GM19351 (cell line): ENCODE measurements at regions not wholly inside any gene's neighbourhood (a gene's known extent, or its start where the extent isn't known, plus 50 kb on each side); places are given as distances from the start of the nearest gene placed in this dataset.

ENCODE experiments used
- ATAC-seq: cut with Tn5 transposase; IDR thresholded peaks from one replicate; pipeline ENCODE4 v1.9.1; 2021; ENCODE audit warnings: mild to moderate bottlenecking, moderate library complexity; ENCODE audit not compliant: unreplicated experiment

GRCh38 chr1:87603626-87604025 is 274.9 kb downstream of the LMO4 start:
- ATAC-seq = no peak

DNA sequence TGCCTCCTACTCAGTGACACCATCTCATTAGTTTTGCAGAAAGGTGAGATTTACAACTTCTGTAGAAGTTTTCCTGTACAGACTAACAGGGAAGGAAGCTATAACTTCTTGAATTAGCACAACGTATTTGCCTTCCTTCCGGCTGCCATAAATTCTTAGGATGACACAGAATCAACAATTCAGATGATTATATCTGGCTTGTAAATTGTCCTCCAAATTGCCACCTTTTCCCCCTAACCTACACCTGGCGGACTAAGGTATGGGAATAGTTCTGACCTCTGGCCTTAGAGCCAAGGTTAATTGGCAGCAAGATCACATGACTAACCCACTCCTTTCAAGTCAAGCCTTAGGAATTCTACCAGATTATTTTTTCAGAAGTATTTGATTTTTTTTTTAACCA is 284.3 kb downstream of the LMO4 start:
- no peak for ATAC-seq

DNA sequence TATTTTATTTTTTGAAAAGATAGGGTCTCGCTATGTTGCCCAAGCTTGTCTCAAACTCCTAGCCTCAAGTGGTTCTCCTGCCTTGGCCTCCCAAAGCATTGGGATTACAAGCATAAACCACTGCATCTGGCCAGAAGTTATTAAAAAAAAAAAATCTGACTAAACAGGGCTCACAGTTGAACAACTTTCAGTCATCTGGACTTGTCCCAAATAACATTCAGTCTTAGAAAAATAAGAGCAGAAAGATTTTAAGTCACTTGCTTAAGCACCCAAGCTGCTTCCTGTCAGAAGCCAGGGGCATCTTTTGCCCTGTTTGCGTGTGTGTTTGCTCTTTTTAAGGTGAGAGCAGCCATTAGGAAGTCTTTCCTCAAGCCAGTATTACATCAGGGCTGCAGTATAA is 286.8 kb downstream of the LMO4 start:
- no peak for ATAC-seq

- no peak for ATAC-seq
Measured at GRCh38 chr1:87615901-87616300, 287.2 kb downstream of the LMO4 start.

- no peak for ATAC-seq
Measured at GRCh38 chr1:87620807-87621206, 292.1 kb downstream of the LMO4 start.

DNA sequence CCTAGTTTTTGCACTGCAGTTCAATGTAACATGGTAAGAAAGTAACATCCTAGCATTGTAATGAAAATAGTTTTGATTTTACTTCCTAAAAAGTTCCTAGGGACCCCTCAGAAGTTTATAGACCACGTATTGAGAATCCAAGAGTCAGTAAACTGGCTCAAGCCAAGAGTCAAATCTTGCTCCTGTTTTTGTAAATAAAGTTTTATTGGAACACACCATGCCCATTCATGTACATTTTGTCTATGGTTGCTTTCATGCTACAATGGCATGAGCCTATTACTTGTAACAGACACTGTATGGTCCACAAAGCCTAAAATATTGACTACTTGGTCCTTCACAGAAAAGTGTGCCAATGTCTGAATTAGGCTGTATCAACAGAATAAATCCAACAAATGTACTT is 301.0 kb downstream of the LMO4 start:
- ATAC-seq = no peak

DNA sequence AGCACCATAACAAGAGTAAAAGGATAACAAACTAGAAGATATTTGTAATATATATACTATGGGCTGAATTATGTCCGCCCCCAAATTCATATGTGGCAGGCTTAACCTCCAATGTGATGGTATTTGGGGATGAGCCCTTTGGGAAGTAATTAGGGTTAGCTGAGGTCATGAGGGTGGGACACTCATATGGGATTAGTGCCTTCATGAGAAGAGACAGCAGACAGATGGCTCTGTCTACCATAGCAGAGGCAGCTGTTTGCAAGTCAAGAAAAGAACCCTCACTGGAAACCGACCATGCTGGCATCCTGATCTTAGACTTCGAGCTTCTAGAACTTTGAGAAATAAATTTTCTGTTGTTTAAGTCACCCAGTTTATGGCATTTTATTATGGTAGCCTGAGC is 303.6 kb downstream of the LMO4 start:
- no peak for ATAC-seq

DNA sequence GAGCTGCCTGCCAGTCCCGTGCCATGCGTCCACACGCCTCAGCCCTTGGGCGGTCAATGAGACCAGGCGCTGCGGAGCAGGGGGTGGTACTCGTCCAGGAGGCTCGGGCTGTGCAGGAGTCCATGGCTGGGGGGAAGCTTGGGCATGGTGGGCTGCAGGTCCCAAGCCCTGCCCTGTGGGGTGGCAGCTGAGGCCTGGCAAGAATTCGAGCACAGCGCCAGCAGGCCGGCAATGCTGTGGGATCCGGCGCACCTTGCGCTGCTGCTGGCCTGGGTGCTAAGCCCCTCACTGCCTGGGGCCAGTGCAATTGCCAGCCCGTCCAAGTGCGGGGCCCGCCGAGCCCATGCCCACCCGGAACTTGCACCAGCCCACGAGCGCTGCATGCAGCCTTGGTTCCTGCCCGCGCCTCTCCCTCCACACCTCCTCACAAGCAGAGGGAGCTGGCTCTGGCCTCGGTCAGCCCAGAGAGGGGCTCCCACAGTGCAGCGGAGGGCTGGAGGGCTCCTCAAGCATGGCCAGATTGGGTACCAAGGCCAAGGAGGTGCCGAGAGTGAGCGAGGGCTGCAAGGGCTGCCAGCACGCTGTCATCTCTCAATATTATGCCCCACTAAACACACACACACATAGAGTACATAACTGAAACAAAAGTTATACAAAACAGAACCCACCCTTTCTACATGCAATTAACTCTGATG is 307.7 kb downstream of the LMO4 start:
- ATAC-seq = no peak

DNA sequence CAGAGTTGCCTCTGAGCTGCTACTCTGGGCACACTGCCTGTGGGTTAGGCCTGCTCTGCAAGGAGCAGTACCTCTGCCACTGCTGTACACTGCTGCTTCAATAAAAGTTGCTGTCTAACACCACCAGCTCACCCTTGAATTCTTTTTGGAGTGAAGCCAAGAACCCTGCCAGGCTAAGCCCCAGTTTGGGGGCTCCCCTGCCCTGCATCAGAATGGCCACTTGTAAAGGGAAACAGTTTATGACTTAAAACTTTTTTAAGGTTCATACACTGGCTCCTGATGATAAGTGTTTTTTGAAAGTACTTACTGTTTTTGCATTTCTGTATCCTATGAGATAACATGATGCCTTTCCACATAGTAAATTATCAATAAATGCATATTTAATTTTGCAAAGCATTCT is 310.0 kb downstream of the LMO4 start:
- no peak for ATAC-seq

GRCh38 chr1:87641996-87642395 is 313.3 kb downstream of the LMO4 start:
- no peak for ATAC-seq

DNA sequence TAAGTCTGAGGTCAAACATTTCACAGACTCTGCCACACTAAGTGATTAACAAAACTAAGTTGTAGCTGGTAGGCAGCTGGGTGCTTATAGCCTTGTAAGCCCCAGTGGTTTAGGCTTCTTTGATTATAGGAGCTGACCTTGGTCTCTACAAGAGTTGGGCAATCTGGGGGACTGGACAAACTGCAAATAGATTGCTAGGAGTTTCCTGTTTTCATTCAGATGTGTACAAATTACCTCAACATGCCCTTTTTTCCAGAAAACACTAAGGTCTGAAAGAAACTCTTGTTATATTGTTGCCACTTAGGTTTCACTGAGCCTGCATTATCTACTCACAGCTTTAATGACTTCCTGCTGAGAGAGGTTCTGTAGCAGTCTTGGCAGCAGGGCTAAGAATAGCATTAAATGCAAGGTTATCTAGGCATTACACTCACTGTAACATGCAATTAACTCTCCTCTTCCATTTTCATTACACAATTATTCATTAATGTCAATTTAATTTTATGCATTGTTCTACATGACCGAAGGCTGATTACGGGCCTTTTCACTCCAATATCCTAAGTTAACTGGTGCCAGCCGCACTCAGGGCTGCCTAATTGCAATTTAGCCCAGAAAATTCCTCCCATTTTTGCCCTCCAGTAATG is 314.0 kb downstream of the LMO4 start:
- no peak for ATAC-seq

- no peak for ATAC-seq
Measured at GRCh38 chr1:87644033-87644578, 315.4 kb downstream of the LMO4 start.

DNA sequence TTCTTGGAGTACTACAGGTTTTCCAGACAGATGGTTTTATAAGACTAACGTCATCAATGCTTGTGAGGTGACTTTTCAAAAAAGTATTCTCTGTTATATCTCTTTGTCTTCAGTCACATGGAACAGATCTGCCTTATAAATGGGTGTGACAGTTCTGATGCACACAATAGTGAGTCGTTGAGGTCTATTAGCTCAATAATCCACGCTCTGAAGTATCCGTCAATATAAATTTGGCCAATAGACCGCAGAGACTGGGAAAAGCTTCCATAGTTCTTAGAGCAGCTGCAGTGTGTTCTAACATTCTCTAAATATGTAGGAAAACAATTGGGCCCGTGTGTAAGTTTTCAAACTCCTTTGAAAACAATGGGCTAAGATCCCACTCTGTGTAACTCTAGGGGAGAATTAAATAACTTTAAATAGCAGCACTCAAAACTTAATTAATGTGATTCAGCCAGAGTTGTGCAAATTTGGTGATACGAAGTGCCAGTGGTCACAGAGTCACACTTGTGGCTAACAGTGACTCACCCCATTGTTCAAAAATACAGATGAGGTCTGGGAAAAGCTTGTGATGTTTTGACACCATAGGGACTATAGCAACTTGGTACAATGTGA is 316.0 kb downstream of the LMO4 start:
- ATAC-seq = no peak

DNA sequence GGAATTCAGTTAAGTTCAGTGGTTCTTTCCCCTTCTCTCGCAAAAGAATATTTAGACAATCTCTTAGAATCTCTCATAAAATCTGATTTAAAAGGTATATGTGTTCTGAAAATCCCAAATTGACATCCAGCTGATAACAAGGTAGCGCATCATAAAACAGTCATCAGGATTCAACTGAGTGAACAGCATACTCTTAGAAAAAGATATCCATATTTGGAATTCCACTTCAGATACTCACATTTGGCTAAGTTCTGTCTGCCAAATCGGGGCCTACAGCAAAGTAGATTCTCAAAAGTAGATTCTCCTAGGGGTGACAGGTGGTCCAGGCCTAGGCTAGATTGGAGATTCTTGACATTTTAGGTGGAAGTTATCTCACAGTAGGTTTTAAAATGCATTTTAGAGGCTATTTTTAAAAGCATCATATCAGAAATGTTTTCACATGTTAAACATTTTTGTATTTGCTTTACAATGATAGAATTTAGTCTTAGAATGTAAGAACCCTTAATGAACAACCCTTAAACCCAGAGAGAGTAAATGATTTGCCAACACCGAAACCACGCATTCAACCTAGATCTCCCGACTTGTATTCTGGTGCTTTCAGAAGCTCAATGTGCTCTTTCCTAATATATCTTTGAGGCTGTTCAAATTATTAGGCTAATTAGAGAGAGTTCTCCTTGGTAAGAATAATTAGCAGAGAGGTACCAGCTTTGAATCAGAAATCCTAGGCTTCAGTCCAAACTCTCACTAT is 318.9 kb downstream of the LMO4 start:
- ATAC-seq = no peak

DNA sequence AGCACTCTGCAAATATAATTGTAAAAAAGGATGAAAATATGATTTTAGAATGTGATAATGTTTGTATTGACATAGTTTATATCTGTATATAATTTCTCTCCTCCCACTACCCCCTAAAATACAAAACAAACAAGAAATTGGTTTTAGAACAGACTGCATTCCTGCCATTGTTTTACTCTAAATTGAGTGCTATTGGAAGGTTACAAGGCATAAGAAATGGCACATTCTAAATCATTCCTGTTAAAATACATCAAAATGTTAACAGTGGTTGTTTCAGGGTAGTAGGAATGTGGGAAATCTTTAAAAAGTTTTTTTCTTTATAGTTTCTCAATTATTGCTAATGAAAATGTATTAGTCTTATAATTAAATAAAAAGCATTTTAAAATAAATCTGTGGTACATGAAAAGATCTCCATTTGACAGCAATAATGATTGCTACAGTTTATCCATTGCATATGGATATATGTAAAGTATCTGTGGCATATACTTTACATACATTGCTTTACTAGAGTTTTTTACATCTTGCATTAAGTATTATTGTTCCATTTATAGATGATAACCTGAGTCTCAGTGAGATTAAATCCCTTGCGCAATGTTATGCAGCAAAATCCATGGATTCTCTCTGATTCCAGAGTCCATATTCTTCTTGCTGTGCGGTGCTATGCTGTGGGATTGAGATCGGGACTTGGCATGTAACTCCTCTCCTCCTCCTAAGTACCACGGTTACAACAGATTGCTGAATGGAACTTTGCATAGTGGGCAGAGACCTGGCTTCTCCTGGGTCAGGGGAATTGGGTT is 319.8 kb downstream of the LMO4 start:
- no peak for ATAC-seq

DNA sequence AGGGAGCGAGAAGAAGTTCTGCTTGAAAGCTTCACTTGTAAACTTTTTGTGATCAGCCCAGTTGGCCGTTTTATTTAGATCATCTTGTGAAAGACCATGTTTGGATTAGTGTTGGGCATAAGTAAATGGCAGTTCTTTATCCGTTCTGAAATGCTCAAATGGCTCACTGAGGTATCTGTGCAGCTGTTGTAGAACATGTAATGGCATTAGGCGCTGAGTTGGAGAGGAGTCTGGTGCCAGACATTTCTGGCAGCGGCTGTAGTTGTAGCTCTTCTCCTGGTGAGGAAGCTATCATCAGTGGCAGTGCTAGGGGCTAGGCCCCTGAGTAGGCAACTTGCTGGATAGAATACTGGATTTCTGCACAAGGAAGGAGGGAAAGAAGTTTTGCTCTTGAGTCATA is 321.6 kb downstream of the LMO4 start:
- ATAC-seq = no peak

- no peak for ATAC-seq
Measured at GRCh38 chr1:87652176-87652575, 323.5 kb downstream of the LMO4 start.

GRCh38 chr1:87665151-87665550 is 336.5 kb downstream of the LMO4 start:
- ATAC-seq = no peak

DNA sequence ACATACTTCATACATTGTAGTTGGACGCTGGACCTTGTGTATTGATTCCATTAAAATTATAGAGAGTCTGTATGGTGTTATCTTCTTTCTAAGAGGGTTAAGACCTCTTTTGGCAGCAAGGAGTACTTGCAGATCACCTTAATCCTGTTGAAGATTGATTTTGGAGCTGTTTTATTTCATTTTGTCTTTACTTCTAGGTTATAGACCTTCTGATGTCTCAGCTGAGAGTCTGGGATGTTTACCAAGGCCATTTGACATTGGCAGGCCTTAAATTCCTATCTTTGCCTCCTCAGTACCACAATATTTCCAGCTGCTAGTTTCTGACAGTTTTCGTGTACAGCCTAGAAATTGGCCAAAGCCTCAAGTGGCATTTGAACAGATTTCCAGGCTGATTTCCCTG is 338.0 kb downstream of the LMO4 start:
- ATAC-seq = no peak

GRCh38 chr1:87669674-87670073 is 341.0 kb downstream of the LMO4 start:
- ATAC-seq = no peak

- no peak for ATAC-seq
Measured at GRCh38 chr1:87673309-87673708, 344.6 kb downstream of the LMO4 start.
